NCI-H2081 treated with DMSO at 0.1 percent for 48 hours (cell line): ENCODE measurements at regions not wholly inside any gene's neighbourhood (a gene's known extent, or its start where the extent isn't known, plus 50 kb on each side); places are given as distances from the start of the nearest gene placed in this dataset.

Source experiments
- DNase-seq: peaks from one replicate; lab custom pipeline; 2025; lab: John Stamatoyannopoulos, UW

- no peak for DNase-seq
Observed at GRCh38 chr3:1955170-1955569, 143.5 kb upstream of the CNTN4 start.

DNA sequence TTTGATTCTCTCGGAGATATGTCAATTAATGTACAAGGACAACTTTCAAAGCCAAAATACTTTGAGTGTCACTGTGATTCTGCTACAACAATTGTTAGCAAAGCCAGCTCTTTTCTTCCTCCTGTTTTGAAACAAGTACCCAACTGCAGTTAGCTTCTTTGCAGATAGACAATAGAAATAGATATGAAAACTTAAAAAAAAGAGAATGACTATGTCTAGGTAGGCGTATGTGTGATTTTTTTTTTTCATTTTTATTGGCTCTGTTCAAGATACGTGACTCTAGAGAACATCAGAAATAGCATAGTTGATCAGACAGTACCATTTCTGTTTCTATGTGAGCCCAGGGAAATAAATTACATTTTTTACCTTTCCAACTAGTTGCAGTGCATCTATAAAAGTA is 142.9 kb upstream of the CNTN4 start:
- no peak for DNase-seq

DNA sequence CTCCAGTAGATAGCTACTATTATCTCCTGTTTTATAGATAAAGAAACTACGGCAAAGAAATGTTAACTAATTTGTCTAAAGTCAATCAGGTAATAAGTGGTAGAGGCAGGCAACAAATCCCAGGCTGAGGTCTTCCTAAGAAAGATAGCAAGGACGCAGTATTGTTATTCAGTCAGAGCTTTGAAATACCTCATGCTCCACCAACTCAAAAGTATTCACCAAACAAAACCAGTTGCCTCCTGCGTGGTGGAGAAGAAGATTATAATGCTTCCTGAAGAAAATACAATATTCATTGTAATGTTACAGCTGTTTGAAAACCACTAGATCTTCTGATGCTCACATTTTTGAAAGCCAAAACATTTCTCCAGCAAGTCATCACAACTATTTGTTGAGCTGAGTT is 138.2 kb upstream of the CNTN4 start:
- DNase-seq, result no peak

DNA sequence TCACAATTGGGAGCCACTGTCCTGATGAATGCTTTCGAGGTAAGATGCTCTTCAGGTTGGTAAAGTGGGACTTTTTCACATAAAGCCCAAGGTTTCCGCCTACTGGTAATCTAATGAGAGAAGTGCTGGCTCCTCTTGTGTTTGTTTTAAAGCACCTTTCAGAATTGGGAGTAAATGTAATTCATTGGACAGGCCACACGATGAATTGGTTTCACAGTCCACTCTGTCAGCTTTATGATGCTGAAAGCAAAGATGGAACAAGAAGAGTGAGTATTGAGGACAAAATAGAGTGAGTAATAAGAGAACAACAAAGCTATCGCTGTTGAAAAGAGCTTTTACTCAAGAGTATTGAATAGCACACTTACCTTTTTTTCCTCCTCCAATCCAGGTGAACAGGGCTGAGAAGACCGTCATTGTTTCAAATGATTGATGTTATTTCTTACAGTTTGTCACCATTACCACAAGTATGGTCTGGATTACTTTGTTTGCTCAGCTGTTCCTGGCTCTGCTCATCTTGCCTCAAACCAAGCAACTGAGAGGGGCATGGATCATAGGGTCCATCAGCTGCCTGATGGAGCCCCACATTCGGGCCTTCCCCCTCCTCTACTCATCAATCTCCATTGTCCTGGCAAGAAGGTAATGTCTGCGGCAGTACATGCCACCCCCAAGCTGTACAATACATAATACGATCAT is 136.1 kb upstream of the CNTN4 start:
- peak; percentile 86 for DNase-seq

DNA sequence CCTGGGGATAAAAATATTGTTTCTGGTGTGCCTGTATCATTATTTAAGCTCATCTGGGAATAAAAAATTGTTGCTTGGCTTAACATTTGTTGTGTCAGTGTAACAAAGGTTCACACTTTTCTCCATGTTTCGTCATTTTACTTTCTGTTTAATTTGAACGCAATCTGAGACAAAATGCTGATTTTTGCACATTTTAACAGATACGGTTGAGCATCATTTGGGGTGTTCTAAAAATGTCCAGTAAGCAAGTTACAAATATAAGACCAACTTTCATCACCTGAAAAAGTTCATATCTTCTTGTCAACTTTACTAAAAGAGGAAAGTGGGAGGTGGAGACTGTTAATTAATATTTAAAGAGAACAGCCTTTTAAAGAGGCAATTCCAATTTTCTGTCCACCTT is 134.8 kb upstream of the CNTN4 start:
- no peak for DNase-seq

GRCh38 chr3:1967525-1967924 is 131.1 kb upstream of the CNTN4 start:
- DNase-seq, result no peak

- DNase-seq, result no peak
Observed at GRCh38 chr3:1969281-1969680, 129.4 kb upstream of the CNTN4 start.

GRCh38 chr3:1971780-1972179 is 126.9 kb upstream of the CNTN4 start:
- DNase-seq, result no peak

GRCh38 chr3:1979961-1980615 is 118.6 kb upstream of the CNTN4 start:
- DNase-seq, result no peak

GRCh38 chr3:1987980-1988379 is 110.7 kb upstream of the CNTN4 start:
- no peak for DNase-seq

GRCh38 chr3:1998739-1999138 is 99.9 kb upstream of the CNTN4 start:
- DNase-seq, result no peak

GRCh38 chr3:2001306-2002108 is 97.2 kb upstream of the CNTN4 start:
- no peak for DNase-seq

- DNase-seq, result no peak
Observed at GRCh38 chr3:2023959-2024358, 74.7 kb upstream of the CNTN4 start.

GRCh38 chr3:2024713-2025112 is 74.0 kb upstream of the CNTN4 start:
- no peak for DNase-seq

DNA sequence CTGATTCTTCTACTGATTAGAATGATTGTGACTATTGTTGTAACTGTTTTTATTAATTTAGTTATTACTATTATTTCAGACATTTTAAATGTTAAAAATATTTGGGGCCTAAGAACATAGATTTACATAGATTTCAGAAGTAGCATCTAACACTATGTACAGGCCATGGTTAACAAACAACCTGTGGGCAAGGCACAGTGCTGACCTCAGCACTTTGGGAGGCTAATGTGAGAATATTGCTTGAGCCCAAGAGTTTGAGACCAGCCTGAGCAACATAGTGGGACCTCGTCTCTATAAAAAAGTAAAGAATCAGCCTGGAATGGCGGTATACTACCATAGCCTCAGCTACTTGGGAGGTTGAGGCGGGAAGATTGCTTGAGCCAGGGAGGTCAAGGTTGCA is 69.1 kb upstream of the CNTN4 start:
- DNase-seq, result no peak

GRCh38 chr3:2036076-2036475 is 62.6 kb upstream of the CNTN4 start:
- DNase-seq, result no peak

DNA sequence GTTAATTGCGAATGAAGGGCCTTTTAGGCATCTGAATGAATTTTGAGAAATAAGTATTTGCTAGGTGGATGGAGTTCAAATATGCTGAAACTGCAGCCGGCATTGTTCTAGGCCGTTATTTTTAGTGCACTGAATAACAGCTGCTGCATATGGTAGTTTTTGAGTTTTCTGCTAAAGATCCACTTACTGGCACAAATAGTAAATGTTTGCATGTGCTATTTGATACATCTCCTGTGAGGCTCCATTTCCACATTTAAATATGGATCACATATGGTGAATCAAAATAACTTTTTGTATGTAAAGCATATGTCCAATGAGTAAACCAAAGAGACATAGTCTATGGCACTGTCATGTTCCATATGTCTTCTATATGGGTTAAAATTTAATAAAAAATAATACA is 56.7 kb upstream of the CNTN4 start:
- no peak for DNase-seq
